SK-N-SH (cell line): ENCODE measurements at regions not wholly inside any gene's neighbourhood (a gene's known extent, or its start where the extent isn't known, plus 50 kb on each side); places are given as distances from the start of the nearest gene placed in this dataset.
A peak's percentile ranks its signal among the peaks of the same experiment; 100 is the strongest.

Experiments
- CTCF ChIA-PET: fragments of 300-600, 350-600 bp; formaldehyde crosslinking; extraction: SDS; loops from one replicate; lab custom pipeline; 2021; lab: Yijun Ruan, JAX
- POLR2A ChIA-PET: fragments of 350-600 bp; sonication (Branson Sonifier 250); formaldehyde crosslinking; extraction: SDS; loops from one replicate; lab custom pipeline; 2020; ENCODE audit warnings: antibody characterized with exemption, inconsistent platforms; lab: Yijun Ruan, JAX
- DNase-seq: peaks from one replicate; pipeline ENCODE4 v3.0.0; 2012
- H2AFZ ChIP-seq: fragments of 200-600 bp; sonication (generic); 2 replicates; pipeline ENCODE4 v1.8.1; 2016; ENCODE audit warnings: antibody characterized with exemption, mild to moderate bottlenecking, low read depth
- H3F3A ChIP-seq: fragments of 200-600 bp; sonication (generic); replicated peaks from 2 replicates; pipeline ENCODE3; 2016; ENCODE audit warnings: antibody characterized with exemption, mild to moderate bottlenecking; ENCODE audit not compliant: insufficient read depth
- H3K27ac ChIP-seq, 2 experiments: fragments of 200-500 bp in 1 of 2; fragments of 200-600 bp in 1 of 2; sonication (Bioruptor generic) in 1 of 2; sonication (generic), shearing (Covaris generic) in 1 of 2; 2 replicates each; pipeline versions ENCODE4 v1.5.1 to v1.6.1; 2014 to 2016; ENCODE audit warnings: low read depth in 2 of 2, inconsistent platforms in 1 of 2, low read length in 1 of 2, mild to moderate bottlenecking in 1 of 2, mixed read lengths in 1 of 2
- H3K27me3 ChIP-seq: fragments of 200-600 bp; sonication (generic), shearing (Covaris generic); 2 replicates; pipeline ENCODE4 v1.6.1; 2016; ENCODE audit warnings: mixed run types; ENCODE audit not compliant: insufficient read depth
- H3K36me3 ChIP-seq, 2 experiments: fragments of 200-500 bp in 1 of 2; fragments of 200-600 bp in 1 of 2; sonication (Bioruptor generic) in 1 of 2; sonication (generic) in 1 of 2; replicated peaks in 1 of 2; 2 replicates each; pipeline versions ENCODE3 to v1.5.1; 2014 to 2016; ENCODE audit warnings: low read length in 1 of 2, mild to moderate bottlenecking in 1 of 2; ENCODE audit not compliant: insufficient read depth in 2 of 2, control insufficient read depth in 1 of 2
- H3K4me1 ChIP-seq, 2 experiments: fragments of 200-500 bp in 1 of 2; fragments of 200-600 bp in 1 of 2; sonication (Bioruptor generic) in 1 of 2; sonication (generic), shearing (Covaris generic) in 1 of 2; 2 replicates each; pipeline versions ENCODE4 v1.5.1 to v1.6.1; 2014 to 2016; ENCODE audit warnings: low read depth in 1 of 2, low read length in 1 of 2, mixed run types in 1 of 2; ENCODE audit not compliant: insufficient read depth in 2 of 2, control insufficient read depth in 1 of 2
- H3K4me2 ChIP-seq: fragments of 200-600 bp; sonication (generic), shearing (Covaris generic); 2 replicates; pipeline ENCODE4 v1.6.1; 2017; ENCODE audit warnings: mixed run types
- H3K4me3 ChIP-seq, 2 experiments: fragments of 200-500 bp in 1 of 2; fragments of 200-600 bp in 1 of 2; sonication (Bioruptor generic) in 1 of 2; sonication (generic), shearing (Covaris generic) in 1 of 2; 2 replicates each; pipeline versions ENCODE4 v1.5.1 to v1.8.1; 2014 to 2016; ENCODE audit warnings: low read depth in 2 of 2, inconsistent platforms in 1 of 2, low read length in 1 of 2, mild to moderate bottlenecking in 1 of 2, mixed read lengths in 1 of 2, moderate library complexity in 1 of 2
- H3K79me2 ChIP-seq: fragments of 200-600 bp; sonication (generic); 2 replicates; pipeline ENCODE4 v1.8.1; 2017; ENCODE audit warnings: mild to moderate bottlenecking; ENCODE audit not compliant: insufficient read depth
- H3K9ac ChIP-seq: fragments of 200-600 bp; sonication (generic); 2 replicates; pipeline ENCODE4 v1.6.1; 2017; ENCODE audit warnings: mixed run types
- H3K9me2 ChIP-seq: fragments of 200-600 bp; sonication (generic); 2 replicates; pipeline ENCODE4 v1.6.1; 2017; ENCODE audit warnings: mixed run types
- H3K9me3 ChIP-seq: fragments of 200-600 bp; sonication (generic); 2 replicates; pipeline ENCODE4 v1.6.1; 2017; ENCODE audit warnings: mixed run types, mild to moderate bottlenecking, moderate library complexity
- H4K20me1 ChIP-seq: fragments of 200-600 bp; sonication (generic); 2 replicates; pipeline ENCODE4 v1.6.1; 2017; ENCODE audit warnings: mild to moderate bottlenecking, mixed run types; ENCODE audit not compliant: insufficient read depth
- FOSL2 ChIP-seq: IDR thresholded peaks from 2 replicates; pipeline ENCODE4 v1.4.0; 2012; ENCODE audit warnings: low read depth, mild to moderate bottlenecking, moderate library complexity, borderline replicate concordance
- FOXM1 ChIP-seq: IDR thresholded peaks from 2 replicates; pipeline ENCODE4 v1.4.0; 2012; ENCODE audit warnings: low read depth, mild to moderate bottlenecking
- GABPA ChIP-seq: IDR thresholded peaks from 2 replicates; pipeline ENCODE4 v1.4.0; 2012; ENCODE audit warnings: low read depth, mild to moderate bottlenecking
- JUND ChIP-seq: IDR thresholded peaks from 2 replicates; pipeline ENCODE4 v1.4.0; 2012
- MXI1 ChIP-seq: IDR thresholded peaks from 2 replicates; pipeline ENCODE4 v1.6.1; 2012; ENCODE audit warnings: mild to moderate bottlenecking, low read depth, low read length, improper control_type of control experiment
- NFIC ChIP-seq: IDR thresholded peaks from 2 replicates; pipeline ENCODE4 v1.4.0; 2012; ENCODE audit warnings: borderline replicate concordance
- NRF1 ChIP-seq: IDR thresholded peaks from 2 replicates; pipeline ENCODE4 v1.6.1; 2012; ENCODE audit warnings: low read depth, mild to moderate bottlenecking, low read length
- RCOR1 ChIP-seq: fragments of 150-350 bp; IDR thresholded peaks from 2 replicates; pipeline ENCODE4 v1.6.1; 2017; ENCODE audit warnings: antibody characterized with exemption, low read length
- RFX5 ChIP-seq: IDR thresholded peaks from 2 replicates; pipeline ENCODE4 v1.6.1; 2012; ENCODE audit warnings: mild to moderate bottlenecking, improper control_type of control experiment, low read length
- RXRA ChIP-seq: IDR thresholded peaks from 2 replicates; pipeline ENCODE4 v1.4.0; 2012; ENCODE audit warnings: low read depth, mild to moderate bottlenecking, borderline replicate concordance
- SIN3A ChIP-seq: IDR thresholded peaks from 2 replicates; pipeline ENCODE4 v1.6.1; 2012; ENCODE audit warnings: low read depth, mild to moderate bottlenecking, low read length, moderate library complexity, borderline replicate concordance
- TCF12 ChIP-seq: IDR thresholded peaks from 2 replicates; pipeline ENCODE4 v1.4.0; 2012
- WGBS: methylation state at CpG from one replicate; pipeline ENCODE4 v1.1.6; 2017; ENCODE audit warnings: low lambda C conversion rate; 5-methylcytosine and 5-hydroxymethylcytosine counted together
- TF ChIP-seq, protein P1 (sequence below): fragments of 150-350 bp; IDR thresholded peaks from 2 replicates; pipeline ENCODE4 v1.6.1; 2017; ENCODE audit warnings: antibody characterized with exemption, low read length, low read depth, borderline replicate concordance
- TF ChIP-seq, protein P2 (sequence below): IDR thresholded peaks from 2 replicates; pipeline ENCODE4 v1.4.0; 2012; ENCODE audit warnings: low read depth, borderline replicate concordance
- TF ChIP-seq, protein P3 (sequence below): fragments of 150-350 bp; IDR thresholded peaks from 2 replicates; pipeline ENCODE4 v1.6.1; 2016; ENCODE audit warnings: mild to moderate bottlenecking, low read depth, low read length
- TF ChIP-seq, protein P4 (sequence below): IDR thresholded peaks from 2 replicates; pipeline ENCODE4 v1.4.0; 2012; ENCODE audit warnings: low read depth, borderline replicate concordance
- TF ChIP-seq, protein P5 (sequence below): IDR thresholded peaks from 2 replicates; pipeline ENCODE4; 2012

DNA sequence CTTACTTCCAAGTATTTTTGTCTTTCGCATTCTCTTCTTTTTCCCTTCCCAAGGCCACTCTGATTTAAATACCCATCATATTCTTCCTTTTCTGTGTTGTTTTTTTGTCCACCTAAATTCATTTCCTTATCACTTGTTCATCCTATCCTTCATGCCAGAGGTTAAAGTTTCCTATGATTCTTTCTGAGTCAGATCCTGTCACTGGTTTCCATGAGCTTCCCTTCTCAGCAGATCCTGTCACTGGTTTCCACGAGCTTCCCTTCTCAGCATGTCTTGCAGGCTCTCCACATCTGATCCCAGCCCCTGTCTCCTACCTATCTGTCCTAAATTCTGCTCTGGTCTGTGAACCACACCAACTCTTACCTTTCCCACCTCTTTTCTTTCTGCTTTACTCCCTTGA lies 311.8 kb upstream of the RGS6 start (continued):
- no peak for TF ChIP-seq NRF1
- peak; percentile 58 for TF ChIP-seq TCF12
- TF ChIP-seq GABPA: no peak
- TF ChIP-seq, protein P1, sequence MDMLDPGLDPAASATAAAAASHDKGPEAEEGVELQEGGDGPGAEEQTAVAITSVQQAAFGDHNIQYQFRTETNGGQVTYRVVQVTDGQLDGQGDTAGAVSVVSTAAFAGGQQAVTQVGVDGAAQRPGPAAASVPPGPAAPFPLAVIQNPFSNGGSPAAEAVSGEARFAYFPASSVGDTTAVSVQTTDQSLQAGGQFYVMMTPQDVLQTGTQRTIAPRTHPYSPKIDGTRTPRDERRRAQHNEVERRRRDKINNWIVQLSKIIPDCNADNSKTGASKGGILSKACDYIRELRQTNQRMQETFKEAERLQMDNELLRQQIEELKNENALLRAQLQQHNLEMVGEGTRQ: no peak
- TF ChIP-seq RCOR1: no peak
- no peak for TF ChIP-seq RFX5

DNA sequence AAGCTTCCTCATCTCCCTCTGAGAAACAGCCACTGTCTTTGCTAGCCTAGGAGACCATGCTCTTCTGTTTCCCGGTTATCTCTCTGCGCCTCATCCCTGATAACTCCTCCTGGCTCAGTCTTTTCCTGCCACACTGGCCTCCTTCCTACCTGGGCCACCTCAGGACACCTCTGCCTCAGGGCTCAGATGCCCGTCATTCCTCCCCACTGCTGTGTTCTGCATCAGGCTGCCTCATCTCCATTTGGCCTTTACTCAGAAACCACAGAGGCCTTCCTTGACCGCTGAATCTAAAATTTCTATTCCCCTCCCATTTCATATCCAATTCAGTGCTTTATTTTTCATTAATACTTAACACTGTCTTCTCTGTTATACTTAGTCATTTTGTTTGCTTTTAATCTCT lies 311.0 kb upstream of the RGS6 start:
- Histone ChIP-seq H3F3A (peaks cover 26% of the 10 kb centered on the region), H3K9me3 (no peaks in the 10 kb centered on the region), H3K4me1 (peaks cover 14 to 39% of the 10 kb centered on the region in 2 experiments; a peak in 3 of 4 replicates), H3K36me3 (peaks cover 8 to 25% of the 10 kb centered on the region in 2 experiments), H3K27me3 (no peaks in the 10 kb centered on the region), H3K4me3 (no peak overlapping the region), H3K27ac (peak overlapping the region in 1 of 2 experiments; percentile 70; a peak in 2 of 4 replicates), H3K9me2 (no peaks in the 10 kb centered on the region), H4K20me1 (no peaks in the 10 kb centered on the region), H2AFZ (no peak overlapping the region), H3K9ac (no peak overlapping the region), H3K79me2 (peaks cover 26% of the 10 kb centered on the region), H3K4me2 (peak overlapping the region; percentile 46; the same call in 1 of the 2 replicates)
- DNase-seq: no peak
- POLR2A ChIA-PET: no interaction called here
- CTCF ChIA-PET: no interaction called here
- 77% methylated on average over 4 of the region's 4 CpGs for WGBS
- TF ChIP-seq, protein P2, sequence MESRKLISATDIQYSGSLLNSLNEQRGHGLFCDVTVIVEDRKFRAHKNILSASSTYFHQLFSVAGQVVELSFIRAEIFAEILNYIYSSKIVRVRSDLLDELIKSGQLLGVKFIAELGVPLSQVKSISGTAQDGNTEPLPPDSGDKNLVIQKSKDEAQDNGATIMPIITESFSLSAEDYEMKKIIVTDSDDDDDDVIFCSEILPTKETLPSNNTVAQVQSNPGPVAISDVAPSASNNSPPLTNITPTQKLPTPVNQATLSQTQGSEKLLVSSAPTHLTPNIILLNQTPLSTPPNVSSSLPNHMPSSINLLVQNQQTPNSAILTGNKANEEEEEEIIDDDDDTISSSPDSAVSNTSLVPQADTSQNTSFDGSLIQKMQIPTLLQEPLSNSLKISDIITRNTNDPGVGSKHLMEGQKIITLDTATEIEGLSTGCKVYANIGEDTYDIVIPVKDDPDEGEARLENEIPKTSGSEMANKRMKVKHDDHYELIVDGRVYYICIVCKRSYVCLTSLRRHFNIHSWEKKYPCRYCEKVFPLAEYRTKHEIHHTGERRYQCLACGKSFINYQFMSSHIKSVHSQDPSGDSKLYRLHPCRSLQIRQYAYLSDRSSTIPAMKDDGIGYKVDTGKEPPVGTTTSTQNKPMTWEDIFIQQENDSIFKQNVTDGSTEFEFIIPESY: no peak
- TF ChIP-seq SIN3A: no peak
- TF ChIP-seq MXI1: no peak
- TF ChIP-seq TCF12: no peak
- no peak for TF ChIP-seq RFX5
- TF ChIP-seq GABPA: no peak
- no peak for TF ChIP-seq JUND
- TF ChIP-seq NFIC: no peak
- TF ChIP-seq, protein P3, sequence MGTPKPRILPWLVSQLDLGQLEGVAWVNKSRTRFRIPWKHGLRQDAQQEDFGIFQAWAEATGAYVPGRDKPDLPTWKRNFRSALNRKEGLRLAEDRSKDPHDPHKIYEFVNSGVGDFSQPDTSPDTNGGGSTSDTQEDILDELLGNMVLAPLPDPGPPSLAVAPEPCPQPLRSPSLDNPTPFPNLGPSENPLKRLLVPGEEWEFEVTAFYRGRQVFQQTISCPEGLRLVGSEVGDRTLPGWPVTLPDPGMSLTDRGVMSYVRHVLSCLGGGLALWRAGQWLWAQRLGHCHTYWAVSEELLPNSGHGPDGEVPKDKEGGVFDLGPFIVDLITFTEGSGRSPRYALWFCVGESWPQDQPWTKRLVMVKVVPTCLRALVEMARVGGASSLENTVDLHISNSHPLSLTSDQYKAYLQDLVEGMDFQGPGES: no peak
- TF ChIP-seq RXRA: no peak
- TF ChIP-seq FOSL2: no peak
- TF ChIP-seq, protein P4, sequence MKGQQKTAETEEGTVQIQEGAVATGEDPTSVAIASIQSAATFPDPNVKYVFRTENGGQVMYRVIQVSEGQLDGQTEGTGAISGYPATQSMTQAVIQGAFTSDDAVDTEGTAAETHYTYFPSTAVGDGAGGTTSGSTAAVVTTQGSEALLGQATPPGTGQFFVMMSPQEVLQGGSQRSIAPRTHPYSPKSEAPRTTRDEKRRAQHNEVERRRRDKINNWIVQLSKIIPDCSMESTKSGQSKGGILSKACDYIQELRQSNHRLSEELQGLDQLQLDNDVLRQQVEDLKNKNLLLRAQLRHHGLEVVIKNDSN: no peak
- TF ChIP-seq FOXM1: no peak
- TF ChIP-seq, protein P5, sequence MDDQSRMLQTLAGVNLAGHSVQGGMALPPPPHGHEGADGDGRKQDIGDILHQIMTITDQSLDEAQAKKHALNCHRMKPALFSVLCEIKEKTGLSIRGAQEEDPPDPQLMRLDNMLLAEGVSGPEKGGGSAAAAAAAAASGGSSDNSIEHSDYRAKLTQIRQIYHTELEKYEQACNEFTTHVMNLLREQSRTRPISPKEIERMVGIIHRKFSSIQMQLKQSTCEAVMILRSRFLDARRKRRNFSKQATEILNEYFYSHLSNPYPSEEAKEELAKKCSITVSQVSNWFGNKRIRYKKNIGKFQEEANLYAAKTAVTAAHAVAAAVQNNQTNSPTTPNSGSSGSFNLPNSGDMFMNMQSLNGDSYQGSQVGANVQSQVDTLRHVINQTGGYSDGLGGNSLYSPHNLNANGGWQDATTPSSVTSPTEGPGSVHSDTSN: no peak
- no peak for TF ChIP-seq RCOR1
